ENCODE measurements at regions not wholly inside any gene's neighbourhood (a gene's known extent, or its start where the extent isn't known, plus 50 kb on each side); places are given as distances from the start of the nearest gene placed in this dataset.
"Not testable (repeated sequence)": the region's sequence is repeated elsewhere in the genome, so short reads cannot be mapped to it uniquely, and the experiment has no call there.

- DNase-seq = no peak
These were observed 262.6 kb downstream of the C3orf38 start for GRCh38 chr3:88412346-88412745.

DNA sequence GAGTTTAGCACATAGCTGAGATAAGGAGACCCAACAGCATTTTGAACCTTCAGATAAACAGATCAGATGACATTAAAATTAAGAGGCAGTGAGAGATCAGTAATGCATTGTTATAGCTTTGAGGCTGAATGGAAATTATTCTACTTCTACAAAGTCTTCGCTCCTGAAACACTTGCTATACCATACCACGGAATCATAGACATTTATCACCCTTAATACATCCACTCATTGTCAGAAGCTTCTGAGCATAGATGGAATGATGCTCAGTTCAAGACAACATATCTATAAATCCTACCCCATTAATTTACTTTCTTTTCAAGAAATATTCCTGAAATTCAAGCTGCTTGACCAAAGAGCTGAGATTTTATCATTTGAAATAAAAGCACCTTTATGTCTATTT, 266.7 kb downstream of the C3orf38 start:
- no peak for DNase-seq

DNA sequence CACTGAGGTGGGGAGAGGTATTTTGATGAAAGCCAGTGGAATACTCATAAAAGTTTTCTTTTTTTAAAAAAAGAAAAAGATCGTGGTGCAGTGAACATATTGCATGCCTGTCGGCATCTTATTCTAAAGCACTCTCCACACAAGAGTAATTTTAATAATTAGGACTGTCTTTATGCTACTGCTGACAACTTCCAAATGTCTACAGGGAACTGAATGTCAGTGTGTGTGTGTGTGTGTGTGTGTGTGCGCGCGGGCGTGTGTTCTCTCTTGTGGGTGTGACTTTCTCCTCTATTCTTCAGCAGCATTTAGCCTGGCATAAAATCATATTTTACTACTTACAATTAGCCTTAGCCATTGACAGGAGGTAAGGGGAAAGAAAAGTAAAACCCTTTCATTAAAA, 268.5 kb downstream of the C3orf38 start:
- no peak for DNase-seq

- DNase-seq = peak in 1 of 5 experiments; percentile 12
These were observed 283.8 kb downstream of the C3orf38 start for GRCh38 chr3:88433568-88433967.

GRCh38 chr3:88434001-88434400, 284.2 kb downstream of the C3orf38 start:
- DNase-seq = no peak

GRCh38 chr3:88440701-88441100, 290.9 kb downstream of the C3orf38 start:
- no peak for DNase-seq

DNA sequence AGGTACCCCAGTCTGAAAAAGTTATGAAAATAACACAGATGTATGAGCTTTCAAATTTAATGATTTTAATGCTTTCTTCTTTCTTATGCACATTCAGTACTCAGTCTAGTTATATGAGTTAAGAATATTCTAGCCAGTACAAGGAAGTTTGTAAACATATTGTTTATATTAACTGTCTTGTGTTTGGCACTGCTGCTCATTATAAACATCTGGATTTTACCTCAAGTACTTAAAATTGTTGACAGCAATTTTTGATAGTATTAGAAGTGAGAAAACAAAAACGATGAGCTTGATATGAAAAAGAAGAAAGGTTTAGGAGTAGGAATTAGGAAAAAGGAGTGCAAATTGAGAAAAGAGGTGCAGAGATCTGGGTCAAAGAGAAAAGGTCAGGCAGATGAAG, 293.3 kb downstream of the C3orf38 start:
- DNase-seq = no peak

DNA sequence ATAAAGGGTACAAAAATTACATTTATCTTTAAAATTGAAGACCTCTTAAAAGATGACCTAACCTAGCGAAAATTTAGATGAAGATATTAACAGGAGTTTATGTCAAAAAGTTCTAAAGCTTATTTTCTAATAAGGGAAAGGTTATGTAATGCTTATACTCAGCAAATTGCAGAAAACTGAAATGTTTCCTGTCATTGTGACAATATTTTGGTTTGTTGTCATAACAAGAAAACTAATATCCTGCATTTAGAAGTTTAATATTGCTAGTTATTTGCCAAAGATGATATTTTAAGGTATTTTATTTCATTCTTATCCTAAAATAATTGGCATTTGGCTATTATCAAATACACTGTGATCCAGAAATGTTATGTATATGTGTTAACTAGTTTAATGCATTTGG, 294.5 kb downstream of the C3orf38 start:
- no peak for DNase-seq

GRCh38 chr3:88452228-88452627, 302.5 kb downstream of the C3orf38 start:
- no peak for DNase-seq

DNA sequence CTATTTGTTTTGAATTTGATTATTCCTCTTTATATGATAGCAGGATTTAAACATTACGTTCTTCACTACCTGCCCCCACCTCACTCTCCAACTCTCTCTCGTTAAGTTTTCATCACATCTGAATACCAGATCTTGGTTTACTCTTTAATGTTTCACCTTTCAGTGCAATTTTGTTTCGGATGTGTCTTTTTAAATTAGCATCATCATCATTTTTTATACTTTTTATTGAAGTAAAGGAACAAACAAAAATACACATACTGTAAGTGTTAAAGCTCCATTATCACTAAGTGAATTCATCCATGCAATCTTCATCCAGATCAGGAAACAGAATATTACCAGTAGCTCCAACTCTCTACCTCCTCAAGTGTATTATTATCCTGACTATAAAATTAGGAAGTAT, 310.6 kb downstream of the C3orf38 start:
- DNase-seq = no peak

DNA sequence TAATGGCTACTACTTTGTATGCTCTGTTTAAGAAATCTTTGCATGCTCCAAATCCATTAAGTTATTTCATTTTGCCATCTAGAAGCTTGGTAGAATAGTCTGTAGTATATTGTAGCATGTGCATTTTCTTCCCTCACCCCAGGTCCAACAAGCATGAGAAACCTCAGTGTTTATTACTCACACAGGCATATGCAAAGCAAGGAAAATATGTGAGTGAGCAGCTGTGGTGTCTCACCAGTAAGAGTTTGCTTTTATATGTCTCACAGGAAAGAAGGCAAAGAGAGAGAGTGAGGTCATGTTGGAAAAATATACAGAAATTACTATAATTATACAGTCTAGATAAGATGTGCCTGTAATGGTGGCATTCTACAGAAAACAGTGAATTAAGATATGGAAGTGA, 312.5 kb downstream of the C3orf38 start:
- no peak for DNase-seq

DNA sequence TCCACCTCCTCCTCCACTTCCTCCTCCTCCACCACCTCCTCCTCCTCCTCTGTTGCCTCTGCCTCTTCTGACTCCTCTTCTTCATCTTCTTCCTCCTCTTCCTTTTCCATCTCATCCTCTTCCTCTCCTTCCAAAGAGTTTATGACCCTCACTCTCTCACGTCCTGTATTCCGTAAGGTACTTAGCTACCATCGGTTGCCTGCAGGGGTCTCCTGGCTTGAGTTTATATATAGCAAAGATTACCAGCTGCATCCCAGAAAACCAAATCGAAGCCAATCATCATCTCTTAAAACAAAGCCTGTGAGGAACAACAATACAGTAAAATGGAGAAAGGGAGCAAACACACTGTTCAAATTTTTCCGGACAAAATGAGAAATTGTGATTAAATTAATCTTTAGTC, 317.4 kb downstream of the C3orf38 start:
- no peak for DNase-seq

- DNase-seq = no peak
These were observed 319.5 kb downstream of the C3orf38 start for GRCh38 chr3:88469216-88469615.

DNA sequence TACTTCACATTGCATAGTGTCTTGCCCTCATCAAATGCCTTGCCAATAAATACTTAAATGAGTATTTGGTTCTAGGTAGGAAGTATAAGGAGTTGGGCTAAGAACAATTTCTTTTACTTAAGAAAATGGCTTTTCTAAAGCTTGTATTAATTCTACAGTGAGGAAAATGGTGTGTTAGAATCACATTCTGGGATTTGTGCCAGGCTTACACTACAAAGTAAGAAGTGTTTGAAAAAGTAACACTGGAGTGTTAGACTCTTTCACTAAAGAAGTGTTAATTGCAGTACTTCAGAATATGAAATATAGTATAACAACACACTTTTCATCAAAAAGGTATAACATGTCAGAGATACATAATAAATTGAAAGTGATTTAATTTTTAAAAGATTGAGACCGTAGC, 328.7 kb downstream of the C3orf38 start:
- DNase-seq = no peak

DNA sequence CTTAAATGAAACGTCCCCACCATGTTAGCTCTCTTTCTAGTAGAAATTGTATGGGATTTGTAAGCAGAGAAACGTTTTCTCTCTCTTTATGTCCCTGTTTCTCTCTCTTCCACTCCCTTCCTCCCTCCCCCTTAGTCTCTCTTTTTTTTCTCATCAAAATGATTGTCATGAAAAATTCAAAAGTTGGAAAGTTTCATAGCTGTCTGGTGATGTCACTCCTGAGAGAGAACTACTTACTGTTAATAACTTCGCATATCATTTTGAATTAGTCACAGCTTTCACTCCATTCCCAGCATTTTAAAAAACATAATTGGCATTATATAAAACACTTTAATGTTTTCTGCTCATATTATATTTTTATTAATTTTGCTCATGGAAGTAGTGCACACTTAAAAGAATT, 331.1 kb downstream of the C3orf38 start:
- no peak for DNase-seq

DNA sequence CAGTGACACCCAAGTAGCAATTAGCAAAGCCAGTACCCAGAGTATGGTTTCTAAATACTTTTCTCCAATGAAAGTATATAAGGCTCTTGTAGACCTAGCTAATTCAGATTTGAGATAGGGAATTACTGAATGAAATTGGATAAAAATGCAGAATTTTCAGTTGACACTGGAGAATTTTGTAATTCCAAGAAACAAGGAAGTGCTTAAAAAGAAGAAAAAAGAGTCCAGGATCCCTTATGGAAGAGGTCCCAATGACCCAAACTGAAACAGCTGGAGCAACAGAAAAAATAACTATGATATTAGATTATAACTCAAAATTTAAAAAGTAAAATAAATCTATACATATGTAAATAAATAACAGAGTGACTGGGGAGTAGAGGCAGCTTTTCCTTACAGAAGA, 335.2 kb downstream of the C3orf38 start:
- no peak for DNase-seq

DNA sequence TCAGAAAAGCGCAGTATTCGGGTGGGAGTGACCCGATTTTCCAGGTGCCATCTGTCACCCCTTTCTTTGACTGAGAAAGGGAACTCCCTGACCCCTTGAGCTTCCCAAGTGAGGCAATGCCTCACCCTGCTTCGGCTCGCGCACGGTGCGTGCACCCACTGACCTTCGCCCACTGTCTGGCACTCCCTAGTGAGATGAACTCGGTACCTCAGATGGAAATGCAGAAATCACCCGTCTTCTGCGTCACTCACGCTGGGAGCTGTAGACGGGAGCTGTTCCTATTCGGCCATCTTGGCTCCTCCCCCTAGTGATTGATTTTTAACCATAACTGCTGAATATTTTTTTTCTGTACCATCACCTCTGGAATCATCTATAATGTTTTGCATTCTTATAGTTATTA, 359.1 kb downstream of the C3orf38 start:
- DNase-seq = not testable (repeated sequence)

- no peak for DNase-seq
These were observed 359.8 kb downstream of the C3orf38 start for GRCh38 chr3:88509582-88509981.

- DNase-seq = no peak
These were observed 378.7 kb downstream of the C3orf38 start for GRCh38 chr3:88528494-88528893.

GRCh38 chr3:88534534-88534933, 384.8 kb downstream of the C3orf38 start:
- DNase-seq = no peak

DNA sequence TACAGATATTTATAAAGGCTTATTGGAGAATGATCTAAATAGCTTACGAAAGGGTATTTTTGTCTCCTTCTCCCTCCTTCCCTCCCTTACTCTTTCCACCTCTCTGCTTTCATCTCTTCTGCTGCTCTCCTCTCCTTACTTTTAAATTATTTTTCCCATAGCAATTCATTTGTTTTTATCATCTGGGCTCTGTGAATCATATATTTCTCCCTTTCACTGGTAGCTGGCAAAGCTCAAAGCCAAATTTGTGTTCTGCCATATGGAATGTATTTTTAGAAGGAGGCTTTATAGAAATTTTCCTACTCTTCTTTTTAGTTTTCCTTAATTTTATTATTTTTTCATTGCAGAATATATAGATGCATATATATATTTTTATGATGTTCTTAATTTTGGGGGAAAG, 385.8 kb downstream of the C3orf38 start:
- DNase-seq = no peak

- no peak for DNase-seq
These were observed 393.2 kb downstream of the C3orf38 start for GRCh38 chr3:88542916-88543315.

GRCh38 chr3:88572450-88572849, 422.7 kb downstream of the C3orf38 start:
- DNase-seq = no peak

DNA sequence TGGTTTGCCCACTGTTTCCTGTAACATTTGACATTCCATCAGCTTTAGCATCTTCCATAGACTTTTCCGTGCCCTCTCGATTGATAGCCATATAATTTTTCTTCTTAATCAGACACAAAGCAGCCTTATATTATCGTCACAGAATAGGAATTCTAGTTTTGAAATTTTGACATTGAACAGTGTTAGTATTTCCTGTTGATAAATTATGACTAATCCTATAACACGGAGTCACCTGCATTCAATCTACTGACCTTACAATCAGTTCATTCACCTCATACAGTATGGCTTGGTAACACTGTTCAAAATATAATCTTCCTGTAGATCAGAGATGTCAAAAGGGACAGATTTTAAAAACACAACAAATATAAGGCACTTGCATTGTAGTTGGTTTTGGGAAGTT, 423.7 kb downstream of the C3orf38 start:
- DNase-seq = no peak

- DNase-seq = no peak
These were observed 424.4 kb downstream of the C3orf38 start for GRCh38 chr3:88574146-88574545.

- no peak for DNase-seq
These were observed 434.7 kb downstream of the C3orf38 start for GRCh38 chr3:88584451-88584850.

All from T-helper 2 cell (primary cell).